H1 (cell line): ENCODE measurements at regions not wholly inside any gene's neighbourhood (a gene's known extent, or its start where the extent isn't known, plus 50 kb on each side); places are given as distances from the start of the nearest gene placed in this dataset.
A peak's percentile ranks its signal among the peaks of the same experiment; 100 is the strongest.

ENCODE experiments used
- CTCF ChIA-PET: fragments of 300-600 bp; sonication (Branson Sonifier 250); formaldehyde crosslinking; loops from one replicate; lab custom pipeline; 2021; ENCODE audit not compliant: partially characterized antibody; lab: Charles Lee
- POLR2A ChIA-PET: fragments of 300-600 bp; sonication (Branson Sonifier 250); formaldehyde crosslinking; loops from one replicate; lab custom pipeline; 2021; ENCODE audit warnings: inconsistent platforms; ENCODE audit not compliant: partially characterized antibody; lab: Charles Lee
- DNase-seq, 2 experiments: peaks; one replicate each; pipeline versions ENCODE4 v3.0.0 to v3.0.0-alpha.2; 2010 to 2022; ENCODE audit warnings: low spot score in 2 of 2, low read depth in 1 of 2, mixed read lengths in 1 of 2
- FAIRE-seq: peaks from 2 replicates; lab custom pipeline; 2011; peaks lifted over from hg19 to GRCh38; lab: Jason Lieb, UNC
- H2AFZ ChIP-seq: 2 replicates; pipeline ENCODE4 v1.8.1; 2012; ENCODE audit warnings: low read length, inconsistent platforms
- H2AK5ac ChIP-seq: 2 replicates; pipeline ENCODE4 v1.6.1; 2013; ENCODE audit warnings: low read depth, low read length
- H2BK120ac ChIP-seq: replicated peaks from 2 replicates; pipeline ENCODE3; 2013; ENCODE audit warnings: low read depth, low read length, inconsistent platforms
- H2BK12ac ChIP-seq: 2 replicates; pipeline ENCODE4 v1.6.1; 2013; ENCODE audit warnings: low read depth, low read length
- H2BK15ac ChIP-seq: 2 replicates; pipeline ENCODE4 v1.6.1; 2013; ENCODE audit warnings: low read length
- H2BK20ac ChIP-seq: 2 replicates; pipeline ENCODE4 v1.6.1; 2013; ENCODE audit warnings: low read length
- H2BK5ac ChIP-seq: 2 replicates; pipeline ENCODE4 v1.6.1; 2013; ENCODE audit warnings: low read depth, low read length
- H3K14ac ChIP-seq: 2 replicates; pipeline ENCODE4 v1.6.1; 2013; ENCODE audit warnings: inconsistent platforms; ENCODE audit not compliant: insufficient read length
- H3K18ac ChIP-seq: 2 replicates; pipeline ENCODE4 v1.6.1; 2013; ENCODE audit warnings: low read length; ENCODE audit errors: extremely low read depth
- H3K23ac ChIP-seq: 2 replicates; pipeline ENCODE4 v1.6.1; 2013; ENCODE audit warnings: inconsistent platforms; ENCODE audit not compliant: insufficient read length
- H3K23me2 ChIP-seq: 2 replicates; pipeline ENCODE4 v1.6.1; 2013; ENCODE audit warnings: low read depth, low read length
- H3K27ac ChIP-seq: 2 replicates; pipeline ENCODE4 v1.6.1; 2011; ENCODE audit warnings: low read depth, low read length, inconsistent platforms
- H3K27me3 ChIP-seq, 4 experiments: replicated peaks in 1 of 4; 1 replicate in 1 of 4; 2 replicates in 3 of 4; pipeline versions ENCODE4 v1.6.1 to v1.8.1; 2011 to 2013; ENCODE audit warnings: low read length in 3 of 4, mild to moderate bottlenecking in 3 of 4, inconsistent platforms in 2 of 4, mixed read lengths in 2 of 4, moderate library complexity in 1 of 4; ENCODE audit not compliant: control insufficient read depth in 3 of 4, insufficient read depth in 3 of 4; ENCODE audit errors: extremely low read depth in 1 of 4
- H3K36me3 ChIP-seq, 4 experiments: 2 replicates each; pipeline versions ENCODE4 v1.6.1 to v1.8.1; 2011 to 2013; ENCODE audit warnings: mild to moderate bottlenecking in 4 of 4, low read length in 3 of 4, moderate library complexity in 2 of 4, control low read depth in 1 of 4, inconsistent platforms in 1 of 4; ENCODE audit not compliant: insufficient read depth in 4 of 4, control insufficient read depth in 2 of 4
- H3K4ac ChIP-seq: replicated peaks from 2 replicates; pipeline ENCODE3; 2013; ENCODE audit warnings: low read length, low read depth, mixed read lengths, inconsistent platforms; ENCODE audit not compliant: insufficient read length
- H3K4me1 ChIP-seq, 4 experiments: replicated peaks in 1 of 4; 1 replicate in 1 of 4; 2 replicates in 3 of 4; pipeline versions ENCODE4 v1.6.1 to v1.8.1; 2011 to 2013; ENCODE audit warnings: low read length in 3 of 4, inconsistent platforms in 2 of 4, mixed read lengths in 1 of 4; ENCODE audit not compliant: insufficient read depth in 4 of 4, control insufficient read depth in 3 of 4
- H3K4me2 ChIP-seq, 2 experiments: 2 replicates each; pipeline versions ENCODE4 v1.6.1 to v1.8.1; 2011 to 2013; ENCODE audit warnings: low read depth in 2 of 2, low read length in 2 of 2, control low read depth in 1 of 2, inconsistent platforms in 1 of 2, mild to moderate bottlenecking in 1 of 2; ENCODE audit not compliant: insufficient read depth in 1 of 2
- H3K4me3 ChIP-seq, 4 experiments: fragments of 200-600, 300-600 bp in 1 of 4; sonication (generic), shearing (Covaris generic), sonication (Bioruptor Twin) in 1 of 4; 2 replicates each; pipeline versions ENCODE4 v1.5.1 to v1.8.1; 2011 to 2016; ENCODE audit warnings: low read length in 4 of 4, low read depth in 3 of 4, control low read depth in 2 of 4, inconsistent platforms in 2 of 4, mild to moderate bottlenecking in 2 of 4, mixed read lengths in 1 of 4, moderate library complexity in 1 of 4; ENCODE audit not compliant: insufficient read depth in 2 of 4; ENCODE audit errors: extremely low read depth in 1 of 4
- H3K56ac ChIP-seq: replicated peaks from 2 replicates; pipeline ENCODE3; 2013; ENCODE audit warnings: low read depth, mild to moderate bottlenecking, mixed read lengths, low read length, inconsistent platforms; ENCODE audit not compliant: insufficient read length
- H3K79me1 ChIP-seq: 2 replicates; pipeline ENCODE4 v1.6.1; 2013; ENCODE audit warnings: low read depth, low read length, control low read depth
- H3K79me2 ChIP-seq, 2 experiments: 2 replicates each; pipeline versions ENCODE4 v1.6.1 to v1.8.1; 2012 to 2013; ENCODE audit warnings: low read length in 2 of 2, mild to moderate bottlenecking in 2 of 2, inconsistent platforms in 1 of 2; ENCODE audit not compliant: insufficient read depth in 2 of 2, control insufficient read depth in 1 of 2
- H3K9ac ChIP-seq, 4 experiments: replicated peaks in 1 of 4; 1 replicate in 1 of 4; 2 replicates in 3 of 4; pipeline versions ENCODE4 v1.6.1 to v1.8.1; 2011 to 2013; ENCODE audit warnings: low read depth in 3 of 4, low read length in 3 of 4, control low read depth in 2 of 4, mild to moderate bottlenecking in 2 of 4, moderate library complexity in 2 of 4, inconsistent platforms in 1 of 4; ENCODE audit errors: extremely low read depth in 1 of 4
- H3K9me3 ChIP-seq, 2 experiments: 2 replicates each; pipeline versions ENCODE4 v1.6.1 to v1.8.1; 2012 to 2013; ENCODE audit warnings: mild to moderate bottlenecking in 2 of 2, moderate library complexity in 2 of 2, control low read depth in 1 of 2, inconsistent platforms in 1 of 2, low read depth in 1 of 2, low read length in 1 of 2, mixed read lengths in 1 of 2; ENCODE audit not compliant: insufficient read depth in 2 of 2
- H4K20me1 ChIP-seq, 2 experiments: replicated peaks in 1 of 2; 2 replicates each; pipeline versions ENCODE3 to v1.8.1; 2011 to 2013; ENCODE audit warnings: inconsistent platforms in 2 of 2, low read length in 2 of 2, mild to moderate bottlenecking in 1 of 2; ENCODE audit not compliant: insufficient read depth in 2 of 2, control insufficient read depth in 1 of 2
- H4K5ac ChIP-seq: 2 replicates; pipeline ENCODE4 v1.6.1; 2013; ENCODE audit warnings: low read length, low read depth, mixed read lengths, inconsistent platforms; ENCODE audit not compliant: insufficient read length
- H4K8ac ChIP-seq: 2 replicates; pipeline ENCODE4 v1.8.0; 2013; ENCODE audit warnings: mild to moderate bottlenecking, moderate library complexity, low read length, inconsistent platforms; ENCODE audit not compliant: insufficient read depth; ENCODE audit errors: extremely low read depth
- H4K91ac ChIP-seq: replicated peaks from 2 replicates; pipeline ENCODE3; 2013; ENCODE audit warnings: low read length, mixed read lengths, inconsistent platforms; ENCODE audit not compliant: insufficient read length
- SIX5 ChIP-seq: IDR thresholded peaks from 2 replicates; pipeline ENCODE4 v1.6.1; 2011; ENCODE audit warnings: mild to moderate bottlenecking, low read depth, low read length
- YY1 ChIP-seq: IDR thresholded peaks from 2 replicates; pipeline ENCODE4 v1.6.1; 2011; ENCODE audit warnings: low read depth, mild to moderate bottlenecking, low read length
- whole genome bisulfite sequencing, 2 experiments: shearing (Covaris generic) in 1 of 2; methylation state at CpG; one replicate each; pipeline versions ENCODE4 v1.1.6 to v1.1.7; 2013 to 2015; ENCODE audit warnings: low lambda C conversion rate in 2 of 2, mixed read lengths in 2 of 2, inconsistent platforms in 1 of 2, low coverage in 1 of 2, missing lambda C conversion rate in 1 of 2; ENCODE audit not compliant: insufficient replicate concordance in 2 of 2, insufficient coverage in 1 of 2, insufficient read length in 1 of 2; ENCODE audit errors: extremely low coverage in 1 of 2, missing lambda C conversion rate in 1 of 2; 5-methylcytosine and 5-hydroxymethylcytosine counted together

DNA sequence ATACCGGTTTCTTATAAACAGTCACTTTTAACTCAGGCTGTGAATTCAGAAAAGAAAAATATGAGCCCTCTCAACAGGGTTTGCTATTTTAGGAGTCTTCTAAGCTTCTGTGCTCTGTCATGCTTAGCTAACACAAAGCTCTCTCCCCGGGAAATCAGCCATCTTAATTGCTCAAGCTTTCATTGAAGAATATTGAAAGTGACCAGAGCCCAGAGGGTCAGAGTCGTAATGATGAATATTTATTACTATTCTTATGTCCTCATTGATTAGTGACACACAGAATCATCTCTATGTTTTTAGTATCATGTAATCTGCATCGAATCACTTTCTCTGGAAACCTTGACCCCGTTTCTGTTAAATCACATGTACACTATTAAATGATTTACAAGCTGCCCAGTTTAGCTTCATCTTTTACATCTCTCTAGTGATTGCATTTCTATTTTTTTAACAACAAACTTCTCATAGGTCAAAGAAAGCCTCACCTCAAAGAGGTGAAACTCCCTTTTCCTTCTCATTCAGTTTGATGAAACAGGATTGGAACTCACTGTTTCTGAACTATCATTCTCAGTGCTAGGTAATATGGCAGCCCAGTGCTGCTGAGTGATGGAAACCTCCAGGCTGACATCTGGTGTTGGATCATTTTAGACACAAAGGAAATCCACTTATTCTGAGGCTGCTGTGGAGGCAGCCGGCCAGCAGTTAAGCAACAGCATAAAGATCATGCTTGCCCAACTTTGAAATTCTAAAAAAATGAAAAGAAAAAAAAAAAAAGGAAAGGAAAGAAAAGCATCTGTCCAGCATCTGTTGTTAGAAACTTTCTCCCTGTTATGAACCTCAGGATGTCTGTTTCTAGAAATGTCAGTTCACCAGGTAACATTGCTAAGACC, 96.3 kb downstream of the RFPL4B start:
- Histone ChIP-seq H3K9me3 (no peaks in the 10 kb centered on the region), H4K8ac (no peak overlapping the region), H3K14ac (no peak overlapping the region), H2BK5ac (no peak overlapping the region), H2BK15ac (no peak overlapping the region), H3K27ac (no peak overlapping the region), H3K36me3 (no peaks in the 10 kb centered on the region), H3K27me3 (no peaks in the 10 kb centered on the region), H3K23me2 (no peaks in the 10 kb centered on the region), H3K56ac (no peak overlapping the region), H2AFZ (peak overlapping the region; percentile 21; the same call in 1 of the 2 replicates), H3K18ac (no peak overlapping the region), H4K91ac (no peak overlapping the region), H2BK120ac (no peak overlapping the region), H3K4ac (no peak overlapping the region), H3K9ac (no peak overlapping the region), H4K5ac (no peak overlapping the region), H3K4me1 (no peaks in the 10 kb centered on the region), H3K23ac (no peak overlapping the region), H3K79me2 (no peaks in the 10 kb centered on the region), H2AK5ac (no peak overlapping the region), H3K4me2 (no peak overlapping the region), H3K4me3 (no peak overlapping the region), H4K20me1 (no peaks in the 10 kb centered on the region), H3K79me1 (no peaks in the 10 kb centered on the region), H2BK12ac (no peak overlapping the region), H2BK20ac (no peak overlapping the region)
- POLR2A ChIA-PET, result no interaction called here
- 87% methylated on average over 6 of the region's 6 CpGs; no CpG with 5 or more reads in 1 of the 2 experiments for WGBS, 2 experiments
- CTCF ChIA-PET, result interaction anchor here (0.8 to 1.0 kb wide), 2 partner anchors 14 to 175 kb away, joined by 3 to 4 read pairs; no protein-coding TSS in a partner anchor
- no peak for FAIRE-seq
- no peak for DNase-seq
- TF ChIP-seq YY1 (0 out of 2 replicates have a peak, but pooled peaks have one; percentile 23), SIX5 (no peak)
